OCI-LY1 (cell line): ENCODE measurements at regions not wholly inside any gene's neighbourhood (a gene's known extent, or its start where the extent isn't known, plus 50 kb on each side); places are given as distances from the start of the nearest gene placed in this dataset.

Experiments used
- CTCF ChIP-seq: fragments of 200-600 bp; sonication (generic), shearing (Covaris generic); IDR thresholded peaks from 2 replicates; pipeline ENCODE4 v1.5.1; 2017; ENCODE audit warnings: mild to moderate bottlenecking, antibody characterized with exemption, low read length, moderate library complexity, mixed read lengths
- EZH2 ChIP-seq: fragments of 200-600 bp; sonication (generic), shearing (Covaris generic); IDR thresholded peaks from 2 replicates; pipeline ENCODE4 v1.8.0; 2017; ENCODE audit warnings: borderline replicate concordance, mixed run types, mild to moderate bottlenecking, antibody characterized with exemption, low read length, moderate library complexity, mixed read lengths

DNA sequence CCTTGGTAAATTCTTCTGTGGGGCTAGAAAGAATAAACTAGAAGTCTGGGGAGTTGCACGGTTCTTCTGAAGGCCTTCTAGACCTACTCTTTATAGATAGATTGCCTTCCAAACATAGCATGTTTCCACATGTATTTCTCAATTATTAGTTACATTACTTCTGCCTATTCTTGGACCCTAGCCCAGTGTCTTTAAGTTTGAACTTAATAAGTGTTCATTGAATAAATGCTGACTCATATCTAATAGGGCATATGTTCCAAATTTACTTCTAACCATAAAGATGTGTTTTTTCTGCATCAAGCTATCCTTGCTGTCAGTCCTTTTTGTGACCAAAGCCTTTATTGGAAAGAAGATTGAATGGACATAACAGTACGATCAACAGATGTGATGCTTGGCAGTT, 503.6 kb upstream of the ZFP42 start:
- TF ChIP-seq EZH2 (no peak), CTCF (no peak)
